Loucy (cell line): ENCODE measurements at regions not wholly inside any gene's neighbourhood (a gene's known extent, or its start where the extent isn't known, plus 50 kb on each side); places are given as distances from the start of the nearest gene placed in this dataset.

Source experiments
- CTCF ChIP-seq: fragments of 200-600 bp; sonication (generic); conservative IDR thresholded peaks from 2 replicates; pipeline ENCODE4 v1.5.1; 2014; ENCODE audit warnings: mild to moderate bottlenecking, antibody characterized with exemption, low read length
- EZH2phosphoT487 ChIP-seq: fragments of 200-600 bp; IDR thresholded peaks from 2 replicates; pipeline ENCODE4 v1.6.1; 2018; ENCODE audit warnings: antibody characterized with exemption, mild to moderate bottlenecking, moderate library complexity, borderline replicate concordance

- no peak for TF ChIP-seq CTCF
- TF ChIP-seq EZH2phosphoT487, result no peak
Measured at GRCh38 chr11:36877149-36877548, 279.1 kb upstream of the RAG2 start.
